IMR-90 (cell line): ENCODE measurements at regions not wholly inside any gene's neighbourhood (a gene's known extent, or its start where the extent isn't known, plus 50 kb on each side); places are given as distances from the start of the nearest gene placed in this dataset.

Experiments used
- ATAC-seq: fragments of 200-7000 bp; cut with Tn5 transposase; 2 replicates; pipeline ENCODE4 v1.9.1; 2020; ENCODE audit warnings: low read depth, mild to moderate bottlenecking, moderate library complexity
- BruUV-seq: library from RNA; stranded (reverse); fragments of 400-500 nt; replicated peaks from 2 replicates; lab custom pipeline; 2021; lab: Mats Ljungman, UMichigan
- CTCF ChIA-PET: fragments of 300-600 bp; formaldehyde crosslinking; extraction: SDS; loops from one replicate; lab custom pipeline; 2021; ENCODE audit warnings: antibody characterized with exemption; lab: Yijun Ruan, JAX
- POLR2A ChIA-PET: fragments of 300-600 bp; sonication (Branson Sonifier 250); formaldehyde crosslinking; loops from one replicate; lab custom pipeline; 2022; ENCODE audit warnings: antibody characterized with exemption; ENCODE audit not compliant: unreplicated experiment; lab: Charles Lee
- DNase-seq: peaks from one replicate; pipeline ENCODE4 v3.0.0; 2013
- H2AFZ ChIP-seq: replicated peaks from 2 replicates; pipeline ENCODE3; 2013; ENCODE audit warnings: low read length, mild to moderate bottlenecking; ENCODE audit not compliant: poor library complexity
- H2AK5ac ChIP-seq: 2 replicates; pipeline ENCODE4 v1.6.1; 2013; ENCODE audit warnings: low read depth, low read length, inconsistent platforms
- H2AK9ac ChIP-seq: replicated peaks from 2 replicates; pipeline ENCODE3; 2013; ENCODE audit warnings: mild to moderate bottlenecking, low read depth, low read length, moderate library complexity; ENCODE audit not compliant: poor library complexity
- H2BK120ac ChIP-seq: 2 replicates; pipeline ENCODE4 v1.6.1; 2013; ENCODE audit warnings: low read depth, low read length, inconsistent platforms
- H2BK15ac ChIP-seq: 3 replicates; pipeline ENCODE4 v1.6.1; 2013; ENCODE audit warnings: low read depth, low read length, inconsistent platforms
- H2BK20ac ChIP-seq: 2 replicates; pipeline ENCODE4 v1.6.1; 2013; ENCODE audit warnings: low read depth, mild to moderate bottlenecking, inconsistent platforms, low read length, moderate library complexity
- H2BK5ac ChIP-seq: 2 replicates; pipeline ENCODE4 v1.6.1; 2013; ENCODE audit warnings: mild to moderate bottlenecking, low read depth, low read length, inconsistent platforms; ENCODE audit not compliant: poor library complexity, severe bottlenecking
- H3K14ac ChIP-seq: replicated peaks from 2 replicates; pipeline ENCODE4 v1.6.1; 2013; ENCODE audit warnings: low read depth, low read length, inconsistent platforms
- H3K18ac ChIP-seq: 2 replicates; pipeline ENCODE4 v1.6.1; 2013; ENCODE audit warnings: low read depth, low read length, control low read depth
- H3K23ac ChIP-seq: 2 replicates; pipeline ENCODE4 v1.6.1; 2013; ENCODE audit warnings: low read depth, low read length, inconsistent platforms
- H3K27ac ChIP-seq: 2 replicates; pipeline ENCODE4 v1.5.1; 2013; ENCODE audit warnings: mild to moderate bottlenecking, control low read depth, low read length; ENCODE audit not compliant: insufficient read depth
- H3K27me3 ChIP-seq: 2 replicates; pipeline ENCODE4 v1.6.1; 2013; ENCODE audit warnings: low read length; ENCODE audit not compliant: control insufficient read depth, insufficient read depth
- H3K36me3 ChIP-seq: 2 replicates; pipeline ENCODE4 v1.6.1; 2013; ENCODE audit warnings: low read length, mixed read lengths; ENCODE audit not compliant: control insufficient read depth, insufficient read depth
- H3K4ac ChIP-seq: 2 replicates; pipeline ENCODE4 v1.6.1; 2013; ENCODE audit warnings: low read depth, low read length, inconsistent platforms
- H3K4me1 ChIP-seq: 2 replicates; pipeline ENCODE4 v1.6.1; 2013; ENCODE audit warnings: low read length, mixed read lengths; ENCODE audit not compliant: control insufficient read depth, insufficient read depth
- H3K4me2 ChIP-seq: 2 replicates; pipeline ENCODE4 v1.6.1; 2013; ENCODE audit warnings: low read depth, mild to moderate bottlenecking, control low read depth, low read length, moderate library complexity
- H3K4me3 ChIP-seq: 2 replicates; pipeline ENCODE4 v1.5.1; 2013; ENCODE audit warnings: low read depth, mild to moderate bottlenecking, control low read depth, low read length, moderate library complexity; ENCODE audit not compliant: insufficient read depth
- H3K56ac ChIP-seq: 2 replicates; pipeline ENCODE4 v1.6.1; 2013; ENCODE audit warnings: low read length, inconsistent platforms; ENCODE audit not compliant: insufficient read depth; ENCODE audit errors: extremely low read depth
- H3K79me1 ChIP-seq, 2 experiments: 2 replicates each; pipeline ENCODE4 v1.6.1; 2013; ENCODE audit warnings: low read length in 2 of 2, inconsistent platforms in 1 of 2, low read depth in 1 of 2
- H3K9ac ChIP-seq: 2 replicates; pipeline ENCODE4 v1.6.1; 2013; ENCODE audit warnings: low read depth, low read length, control low read depth
- H3K9me1 ChIP-seq: 2 replicates; pipeline ENCODE4 v1.6.1; 2013; ENCODE audit warnings: low read length, inconsistent platforms; ENCODE audit not compliant: insufficient read depth
- H3K9me3 ChIP-seq: 2 replicates; pipeline ENCODE4 v1.6.1; 2013; ENCODE audit warnings: low read length; ENCODE audit not compliant: control insufficient read depth, insufficient read depth
- H4K20me1 ChIP-seq: 2 replicates; pipeline ENCODE4 v1.6.1; 2013; ENCODE audit warnings: low read length, inconsistent platforms; ENCODE audit not compliant: insufficient read depth
- H4K5ac ChIP-seq: 2 replicates; pipeline ENCODE4 v1.6.1; 2013; ENCODE audit warnings: mild to moderate bottlenecking, low read depth, low read length, control low read depth
- H4K8ac ChIP-seq, 2 experiments: 2 replicates each; pipeline ENCODE4 v1.6.1; 2013; ENCODE audit warnings: low read depth in 2 of 2, low read length in 2 of 2, control low read depth in 1 of 2, inconsistent platforms in 1 of 2
- H4K91ac ChIP-seq: 2 replicates; pipeline ENCODE4 v1.6.1; 2013; ENCODE audit warnings: low read depth, low read length, inconsistent platforms; ENCODE audit not compliant: insufficient read depth
- FOS ChIP-seq: fragments of 150-350 bp; IDR thresholded peaks from 2 replicates; pipeline ENCODE4 v1.6.1; 2016; ENCODE audit warnings: low read depth, low read length
- RFX5 ChIP-seq: IDR thresholded peaks from 2 replicates; pipeline ENCODE4 v1.8.0; 2012; ENCODE audit warnings: low read depth, mild to moderate bottlenecking, low read length, moderate library complexity
- dilution Hi-C: fragments of 300-500 bp; cut with HindIII; formaldehyde crosslinking; loops from one replicate; pipeline ENCODE4 v1.14.3; 2018; ENCODE audit warnings: low sequenced_read_pairs; ENCODE audit not compliant: unreplicated experiment
- in situ Hi-C: fragments of 300-500 bp; cut with MboI; formaldehyde crosslinking; loops from 3 replicates; pipeline ENCODE4 v1.14.3; 2019; ENCODE audit warnings: low sequenced_read_pairs, inconsistent platforms, mixed read lengths
- intact Hi-C: fragments of 100-400 bp; cut with micrococcal nuclease; formaldehyde crosslinking; loops from 2 replicates; pipeline ENCODE4 v1.10.0; 2022

- intact Hi-C loops, result no loop called here
- H3K4me2 ChIP-seq, result peak overlapping the region; percentile 70; the same call in 1 of the 2 replicates
- peak overlapping the region; percentile 57; the same call in 1 of the 2 replicates for H3K4ac ChIP-seq
- H4K5ac ChIP-seq, result no peak overlapping the region
- H3K27ac ChIP-seq, result no peak overlapping the region
- H3K36me3 ChIP-seq, result no peaks in the 10 kb centered on the region
- no peak overlapping the region for H3K14ac ChIP-seq
- H3K9me1 ChIP-seq, result no peaks in the 10 kb centered on the region
- in situ Hi-C loops, result no loop called here
- peak overlapping the region; percentile 84 for H2BK5ac ChIP-seq
- H3K9me3 ChIP-seq, result no peaks in the 10 kb centered on the region
- H3K4me1 ChIP-seq, result peaks cover 11% of the 10 kb centered on the region
- no peak overlapping the region for H2AK5ac ChIP-seq
- 0 out of 2 replicates have a peak overlapping the region, but pooled peaks have one; percentile 29 for H2BK20ac ChIP-seq
- no peaks in the 10 kb centered on the region for H3K27me3 ChIP-seq
- peak overlapping the region; percentile 39; the same call in 1 of the 2 replicates for H4K91ac ChIP-seq
- H4K20me1 ChIP-seq, result no peaks in the 10 kb centered on the region
- no TSS peak for BruUV-seq
- ChIA-PET POLR2A (no interaction called here), CTCF (interaction anchor here (0.7 to 1.1 kb wide), 2 partner anchors 12 to 41 kb away, joined by 3 to 5 read pairs; no protein-coding TSS in a partner anchor)
- H2BK120ac ChIP-seq, result peak overlapping the region; percentile 83
- H3K18ac ChIP-seq, result peak overlapping the region; percentile 44; the same call in 1 of the 2 replicates
- peak; percentile 75 for ATAC-seq
- TF ChIP-seq FOS (0 out of 2 replicates have a peak, but pooled peaks have one; percentile 12), RFX5 (no peak)
- no peak overlapping the region for H3K23ac ChIP-seq
- dilution Hi-C loops, result no loop called here
- H2AFZ ChIP-seq, result no peak overlapping the region
- H2AK9ac ChIP-seq, result no peak overlapping the region
- H3K9ac ChIP-seq, result no peak overlapping the region
- peak overlapping the region; percentile 34; the same call in 1 of the 2 replicates for H3K56ac ChIP-seq
- DNase-seq, result peak; percentile 83
- H3K4me3 ChIP-seq, result no peak overlapping the region
- no peaks in the 10 kb centered on the region for H3K79me1 ChIP-seq
- H4K8ac ChIP-seq, result peak overlapping the region in 1 of 2 experiments; percentile 39; a peak in 1 of 4 replicates
- 0 out of 3 replicates have a peak overlapping the region, but pooled peaks have one; percentile 26 for H2BK15ac ChIP-seq
These were observed 198.7 kb downstream of the TMA16 start for GRCh38 chr4:163693211-163693610.
